Hepatocyte (in vitro differentiated cells): ENCODE measurements at regions not wholly inside any gene's neighbourhood (a gene's known extent, or its start where the extent isn't known, plus 50 kb on each side); places are given as distances from the start of the nearest gene placed in this dataset. TPM values are rescaled to one million over a fixed set of nuclear protein-coding genes. Genes with fewer than 3 reads are reported as not detected.

ENCODE experiments used
- DNase-seq: peaks from one replicate; pipeline ENCODE4 v3.0.0-alpha.2; 2016; ENCODE audit warnings: low spot score
- H2AFZ ChIP-seq: fragments of 200-600 bp; sonication (generic); 2 replicates; pipeline ENCODE4 v1.6.0; 2016; ENCODE audit warnings: antibody characterized with exemption, mild to moderate bottlenecking
- H3K27ac ChIP-seq: fragments of 200-600 bp; sonication (generic); 2 replicates; pipeline ENCODE4 v1.5.1; 2016; ENCODE audit warnings: mild to moderate bottlenecking
- H3K27me3 ChIP-seq: fragments of 200-600 bp; sonication (generic); 2 replicates; pipeline ENCODE4 v1.6.1; 2016
- H3K36me3 ChIP-seq: fragments of 200-600 bp; sonication (generic); replicated peaks from 2 replicates; pipeline ENCODE4 v1.5.1; 2016; ENCODE audit warnings: low read depth; ENCODE audit not compliant: insufficient read depth
- H3K4me1 ChIP-seq: fragments of 200-600 bp; sonication (generic); 2 replicates; pipeline ENCODE4 v1.5.1; 2016; ENCODE audit warnings: mild to moderate bottlenecking, moderate library complexity; ENCODE audit not compliant: insufficient read depth
- H3K4me2 ChIP-seq: fragments of 200-600 bp; sonication (generic); 2 replicates; pipeline ENCODE4 v1.6.0; 2016
- H3K4me3 ChIP-seq: fragments of 200-600 bp; sonication (generic); 2 replicates; pipeline ENCODE4 v1.5.1; 2016; ENCODE audit warnings: mild to moderate bottlenecking
- H3K79me2 ChIP-seq: fragments of 200-600 bp; sonication (generic); 2 replicates; pipeline ENCODE4 v1.6.0; 2017; ENCODE audit warnings: mild to moderate bottlenecking
- H3K9me2 ChIP-seq: fragments of 200-600 bp; sonication (generic); replicated peaks from 2 replicates; pipeline ENCODE4 v1.6.0; 2017; ENCODE audit warnings: mild to moderate bottlenecking; ENCODE audit not compliant: insufficient read depth
- H3K9me3 ChIP-seq: fragments of 200-600 bp; sonication (generic); 2 replicates; pipeline ENCODE4 v1.5.1; 2016; ENCODE audit warnings: low read depth, mild to moderate bottlenecking
- H4K20me1 ChIP-seq: fragments of 200-600 bp; sonication (generic); 2 replicates; pipeline ENCODE4 v1.6.0; 2016; ENCODE audit warnings: mild to moderate bottlenecking; ENCODE audit not compliant: insufficient read depth, poor library complexity, severe bottlenecking
- EZH2 ChIP-seq: fragments of 200-600 bp; sonication (generic); IDR thresholded peaks from 2 replicates; pipeline ENCODE4 v1.6.1; 2016; ENCODE audit warnings: antibody characterized with exemption, mild to moderate bottlenecking, borderline replicate concordance
- EZH2phosphoT487 ChIP-seq: fragments of 200-600 bp; sonication (generic); IDR thresholded peaks from one replicate; pipeline ENCODE4 v1.6.1; 2018; ENCODE audit warnings: antibody characterized with exemption, mild to moderate bottlenecking, low read depth, moderate library complexity; ENCODE audit not compliant: unreplicated experiment, severe bottlenecking
- WGBS: methylation state at CpG from one replicate; pipeline ENCODE4 v1.1.6; 2016; ENCODE audit warnings: low lambda C conversion rate; ENCODE audit errors: missing lambda C conversion rate; 5-methylcytosine and 5-hydroxymethylcytosine counted together
- small RNA-seq: library from RNA; depleted of rRNA; stranded (forward); fragments of <200 nt; gene quantifications from one replicate; pipeline ENCODE3, GENCODE V24; 2014
- TF ChIP-seq, protein P1 (sequence below): fragments of 200-600 bp; sonication (generic); IDR thresholded peaks from 2 replicates; pipeline ENCODE4 v1.5.1; 2016; ENCODE audit warnings: antibody characterized with exemption, mild to moderate bottlenecking; ENCODE audit not compliant: poor library complexity

- no peak overlapping the region for H3K4me3 ChIP-seq
- no peak for DNase-seq
- no peaks in the 10 kb centered on the region for H3K4me1 ChIP-seq
- no peaks in the 10 kb centered on the region for H4K20me1 ChIP-seq
- no peak overlapping the region for H3K27ac ChIP-seq
- no peaks in the 10 kb centered on the region for H3K9me2 ChIP-seq
- TF ChIP-seq, protein P1, sequence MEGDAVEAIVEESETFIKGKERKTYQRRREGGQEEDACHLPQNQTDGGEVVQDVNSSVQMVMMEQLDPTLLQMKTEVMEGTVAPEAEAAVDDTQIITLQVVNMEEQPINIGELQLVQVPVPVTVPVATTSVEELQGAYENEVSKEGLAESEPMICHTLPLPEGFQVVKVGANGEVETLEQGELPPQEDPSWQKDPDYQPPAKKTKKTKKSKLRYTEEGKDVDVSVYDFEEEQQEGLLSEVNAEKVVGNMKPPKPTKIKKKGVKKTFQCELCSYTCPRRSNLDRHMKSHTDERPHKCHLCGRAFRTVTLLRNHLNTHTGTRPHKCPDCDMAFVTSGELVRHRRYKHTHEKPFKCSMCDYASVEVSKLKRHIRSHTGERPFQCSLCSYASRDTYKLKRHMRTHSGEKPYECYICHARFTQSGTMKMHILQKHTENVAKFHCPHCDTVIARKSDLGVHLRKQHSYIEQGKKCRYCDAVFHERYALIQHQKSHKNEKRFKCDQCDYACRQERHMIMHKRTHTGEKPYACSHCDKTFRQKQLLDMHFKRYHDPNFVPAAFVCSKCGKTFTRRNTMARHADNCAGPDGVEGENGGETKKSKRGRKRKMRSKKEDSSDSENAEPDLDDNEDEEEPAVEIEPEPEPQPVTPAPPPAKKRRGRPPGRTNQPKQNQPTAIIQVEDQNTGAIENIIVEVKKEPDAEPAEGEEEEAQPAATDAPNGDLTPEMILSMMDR, result no peak
- TF ChIP-seq EZH2 (no peak), EZH2phosphoT487 (no peak)
- H3K9me3 ChIP-seq, result no peaks in the 10 kb centered on the region
- H3K36me3 ChIP-seq, result no peaks in the 10 kb centered on the region
- no peak overlapping the region for H2AFZ ChIP-seq
- H3K4me2 ChIP-seq, result no peak overlapping the region
- H3K27me3 ChIP-seq, result no peaks in the 10 kb centered on the region
- 69% methylated on average over 7 of the region's 7 CpGs for WGBS
- no peaks in the 10 kb centered on the region for H3K79me2 ChIP-seq
These were observed 690.5 kb downstream of the ARHGAP15 start for GRCh38 chr2:143819764-143820163.

- Histone ChIP-seq H4K20me1 (no peaks in the 10 kb centered on the region), H3K4me2 (no peak overlapping the region), H3K27me3 (no peaks in the 10 kb centered on the region), H3K9me2 (no peaks in the 10 kb centered on the region), H3K9me3 (no peaks in the 10 kb centered on the region), H3K4me1 (no peaks in the 10 kb centered on the region), H2AFZ (no peak overlapping the region), H3K27ac (no peak overlapping the region), H3K36me3 (no peaks in the 10 kb centered on the region), H3K79me2 (no peaks in the 10 kb centered on the region), H3K4me3 (no peak overlapping the region)
- TF ChIP-seq, protein P1, result no peak
- TF ChIP-seq EZH2phosphoT487 (no peak), EZH2 (no peak)
- 14% methylated on average over 1 of the region's 1 CpG for WGBS
- DNase-seq, result no peak
These were observed 690.0 kb downstream of the ARHGAP15 start for GRCh38 chr2:143819190-143819735.

Small RNA genes in the stretch of these regions (small RNA-seq; reads per million reads assigned to genes)
- not detected for gene RF00019
